Epithelial cell of prostate (primary cell): ENCODE measurements at regions not wholly inside any gene's neighbourhood (a gene's known extent, or its start where the extent isn't known, plus 50 kb on each side); places are given as distances from the start of the nearest gene placed in this dataset.
"Not testable (repeated sequence)": the region's sequence is repeated elsewhere in the genome, so short reads cannot be mapped to it uniquely, and the experiment has no call there.

Experiments
- DNase-seq: peaks from one replicate; pipeline ENCODE4 v3.0.0-alpha.2; 2011; ENCODE audit warnings: low read depth, low spot score
- H3K27ac ChIP-seq: fragments of 450-650 bp; 2 replicates; pipeline ENCODE4 v1.5.1; 2017; ENCODE audit warnings: mild to moderate bottlenecking

DNA sequence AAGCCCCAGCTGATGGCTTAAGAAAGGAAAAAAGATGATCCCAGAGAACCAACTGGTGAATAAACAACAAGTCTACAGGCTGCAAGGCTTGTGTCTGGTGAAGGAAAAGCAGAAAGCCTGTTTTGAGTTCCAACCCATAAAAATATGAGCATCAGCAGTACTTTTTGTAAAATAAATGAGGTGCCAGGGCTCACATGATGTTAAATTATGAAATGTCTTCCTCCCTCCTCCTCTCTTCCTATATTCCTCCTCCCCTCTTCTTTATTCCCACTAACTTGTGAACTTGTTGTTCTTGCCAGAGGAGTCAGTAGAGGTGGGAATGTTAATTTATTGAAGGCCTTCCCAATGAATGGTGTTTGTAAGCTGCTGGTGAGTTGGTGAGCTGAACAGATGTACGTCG is 212.2 kb upstream of the CDH11 start:
- no peak for DNase-seq
- H3K27ac ChIP-seq: no peak overlapping the region

DNA sequence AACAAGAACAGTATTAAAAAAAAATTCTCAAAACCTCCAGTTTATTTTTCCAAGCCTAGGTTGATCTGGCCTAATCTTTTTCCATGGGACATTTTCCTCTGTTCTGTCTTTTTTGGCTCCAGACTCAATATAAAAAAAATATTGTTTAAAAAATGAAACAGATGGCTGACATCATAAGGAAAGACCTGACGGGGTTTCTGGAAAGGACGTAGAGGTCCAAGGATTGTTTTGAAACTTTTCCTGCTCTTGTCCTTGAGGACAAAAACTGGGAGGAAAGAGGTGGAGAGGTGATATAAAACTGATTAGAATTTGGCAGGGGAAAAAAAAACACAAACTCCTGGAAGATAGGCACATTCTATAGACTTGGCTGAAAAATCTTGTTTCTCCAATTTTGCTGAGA is 211.4 kb upstream of the CDH11 start:
- no peak for DNase-seq
- H3K27ac ChIP-seq: no peak overlapping the region

DNA sequence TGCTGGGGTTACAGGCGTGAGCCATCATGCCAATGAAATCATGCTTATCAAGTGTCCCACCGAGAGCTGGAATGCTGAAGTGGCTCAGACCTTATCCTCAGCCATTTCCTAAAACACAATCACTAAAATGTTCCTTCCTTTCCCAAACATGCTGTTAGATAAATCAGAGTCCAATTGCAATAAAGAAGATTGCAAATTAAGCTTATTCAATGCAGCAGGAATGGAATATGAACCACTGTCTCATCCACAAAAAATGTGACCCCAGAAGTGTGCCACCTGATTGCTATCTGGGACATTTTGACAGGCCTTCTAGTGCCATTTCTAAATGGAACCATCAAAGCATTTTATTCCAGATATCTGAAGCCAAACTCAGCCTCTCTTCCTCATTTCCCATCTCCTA is 205.5 kb upstream of the CDH11 start:
- no peak overlapping the region for H3K27ac ChIP-seq
- no peak for DNase-seq

DNA sequence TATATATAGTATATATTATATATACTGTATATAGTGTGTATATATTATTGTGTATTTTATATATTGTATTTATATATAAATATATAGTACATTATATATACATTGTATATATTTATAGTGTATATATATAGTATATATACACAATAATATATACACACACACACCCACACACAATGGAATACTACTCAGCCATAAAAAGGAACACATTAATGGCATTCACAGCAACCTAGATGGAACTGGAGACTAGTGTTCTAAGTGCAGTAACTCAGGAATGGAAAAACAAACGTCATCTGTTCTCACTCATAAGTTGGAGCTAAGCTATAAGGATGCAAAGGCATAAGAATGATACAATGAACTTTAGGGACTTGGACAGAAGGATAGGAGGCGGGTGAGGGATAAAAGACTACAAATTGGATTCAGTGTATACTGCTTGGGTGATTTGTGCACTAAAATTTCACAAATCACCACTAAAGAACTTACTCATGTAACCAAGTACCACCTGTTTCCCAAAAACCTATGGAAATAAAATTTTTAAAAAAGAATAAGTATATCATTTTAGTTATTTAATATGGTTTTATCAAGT is 201.9 kb upstream of the CDH11 start:
- DNase-seq: no peak
- no peak overlapping the region for H3K27ac ChIP-seq

DNA sequence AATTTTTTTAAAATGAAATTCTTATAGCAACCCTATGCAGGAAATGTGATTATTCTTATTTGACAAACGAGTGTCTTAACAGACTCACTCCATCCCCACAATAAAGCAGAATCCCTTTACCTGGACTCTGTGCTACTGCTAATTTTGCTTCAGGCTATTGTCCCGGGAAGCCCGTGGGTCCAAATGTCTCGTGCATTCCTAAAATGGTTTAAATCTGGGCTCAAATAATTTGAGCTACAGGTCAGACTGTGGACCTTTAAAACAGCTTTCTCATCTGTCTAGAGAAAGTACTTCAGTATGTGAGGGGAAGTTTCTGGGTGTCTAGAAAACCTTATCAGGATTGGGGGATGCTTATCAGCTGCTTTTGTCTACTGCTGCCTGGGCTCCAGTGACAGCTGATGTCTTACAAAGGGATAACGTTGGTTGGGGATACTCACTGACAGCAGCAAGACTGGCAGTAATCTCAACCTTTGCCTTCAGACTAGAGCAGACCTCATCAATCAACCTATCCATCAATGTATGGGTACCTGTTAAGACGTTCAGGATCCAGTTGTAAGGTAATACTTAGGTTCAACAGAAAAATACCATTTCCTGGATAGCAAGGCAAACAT is 197.9 kb upstream of the CDH11 start:
- no peak overlapping the region for H3K27ac ChIP-seq

DNA sequence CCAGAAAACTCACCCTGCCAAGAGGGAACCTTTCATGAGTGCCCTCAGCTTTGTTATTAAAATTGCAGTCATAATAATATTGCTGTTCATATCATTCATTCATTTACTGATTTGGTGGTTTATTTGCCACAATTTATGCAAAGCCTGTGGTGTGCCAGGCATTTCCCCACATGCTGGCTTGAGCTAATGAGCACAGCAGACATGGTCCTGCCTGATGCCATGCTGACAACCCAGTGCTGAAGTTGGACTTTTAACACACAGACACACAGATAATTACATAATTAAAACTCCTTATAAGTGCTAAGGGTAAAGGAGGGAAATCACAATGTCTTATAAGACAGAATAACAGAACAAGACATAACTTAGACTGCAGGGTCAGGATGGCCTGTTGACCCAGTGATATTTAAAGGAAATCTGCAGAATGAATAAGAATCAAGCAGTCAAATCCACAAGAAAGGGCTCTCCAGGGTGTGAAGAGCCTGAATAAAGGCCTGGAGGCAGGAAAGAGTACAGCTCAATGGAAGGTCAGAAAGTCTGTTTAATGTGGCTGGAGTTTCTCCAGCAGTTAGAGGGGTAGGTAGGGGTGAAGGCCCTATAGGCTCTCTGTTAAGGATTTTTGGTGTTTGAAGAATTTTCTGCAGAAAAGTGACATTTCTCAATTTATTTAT is 196.9 kb upstream of the CDH11 start:
- H3K27ac ChIP-seq: no peak overlapping the region
- no peak for DNase-seq

More for the DNA sequence above, 197.9 kb upstream of the CDH11 start:
- DNase-seq: no peak

DNA sequence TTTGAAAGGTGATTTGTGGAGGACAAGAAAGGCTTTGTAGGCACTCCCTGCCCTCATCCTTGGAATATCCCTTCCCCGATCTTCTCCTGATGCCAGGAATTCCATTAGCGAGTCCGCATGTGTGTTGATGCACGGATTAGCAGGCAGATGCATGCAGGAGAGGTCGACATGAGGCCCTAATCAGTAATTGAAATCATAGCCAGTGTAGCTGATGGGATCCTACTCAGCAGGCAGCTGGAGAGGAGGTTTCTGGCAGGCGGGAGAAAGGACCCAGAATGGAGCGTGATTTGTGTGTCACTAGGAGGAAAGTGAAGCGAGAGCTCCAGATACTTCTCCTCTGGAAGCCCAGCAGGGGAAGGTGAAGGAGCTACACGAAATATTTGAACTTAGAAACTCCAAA is 196.3 kb upstream of the CDH11 start:
- no peak overlapping the region for H3K27ac ChIP-seq
- no peak for DNase-seq

DNA sequence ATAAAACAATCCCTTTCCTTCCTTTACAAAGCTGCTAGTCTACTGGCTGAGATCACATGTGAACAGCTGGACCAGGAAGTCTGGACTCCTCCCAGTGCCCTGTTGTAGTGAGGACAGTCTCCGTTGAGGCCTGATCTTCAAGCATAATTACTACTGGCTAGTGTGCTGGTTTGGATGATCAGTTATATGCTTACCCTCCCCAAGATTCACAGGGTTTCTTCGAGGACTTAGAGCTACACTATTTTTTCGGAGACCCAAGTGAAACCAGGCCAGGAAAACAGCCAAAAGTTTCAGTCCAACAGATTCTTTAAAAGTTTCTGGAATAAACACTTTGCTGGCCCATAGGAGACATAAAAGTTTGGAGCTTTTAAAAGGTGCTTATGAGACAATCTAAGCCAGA is 194.9 kb upstream of the CDH11 start:
- no peak for DNase-seq
- no peak overlapping the region for H3K27ac ChIP-seq

DNA sequence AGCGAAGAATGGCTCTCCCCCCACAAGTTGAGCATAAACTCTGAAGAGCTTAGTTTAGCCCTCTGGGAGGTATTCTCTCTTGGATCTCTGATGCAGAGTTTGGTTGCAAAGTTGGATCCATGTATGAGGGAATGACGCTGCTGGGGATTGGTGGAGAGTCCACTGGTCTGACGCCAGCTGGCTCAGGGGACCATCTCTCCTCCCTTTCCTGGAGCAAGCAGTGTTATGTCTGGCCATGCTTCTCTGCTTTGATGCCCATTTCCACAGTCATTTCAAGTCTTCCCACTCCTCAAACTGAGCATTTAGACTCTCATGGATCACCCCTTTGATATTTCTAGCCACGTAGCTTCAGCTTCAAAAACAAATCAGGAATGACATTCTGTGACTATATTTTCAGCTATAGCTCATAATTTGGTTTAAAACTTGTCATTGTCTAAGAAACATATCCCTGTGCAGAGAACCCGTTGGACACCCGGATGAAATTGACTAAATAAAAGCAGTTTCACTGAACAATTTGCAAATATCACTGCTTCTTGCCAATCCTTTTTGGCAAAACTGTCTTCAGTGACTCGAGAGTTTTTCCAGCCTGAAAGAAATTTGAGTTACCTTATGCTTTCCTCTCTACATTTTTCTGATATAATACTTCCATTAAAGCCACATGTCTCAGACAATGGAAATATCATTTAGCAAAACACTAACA is 193.4 kb upstream of the CDH11 start:
- DNase-seq: no peak
- no peak overlapping the region for H3K27ac ChIP-seq

DNA sequence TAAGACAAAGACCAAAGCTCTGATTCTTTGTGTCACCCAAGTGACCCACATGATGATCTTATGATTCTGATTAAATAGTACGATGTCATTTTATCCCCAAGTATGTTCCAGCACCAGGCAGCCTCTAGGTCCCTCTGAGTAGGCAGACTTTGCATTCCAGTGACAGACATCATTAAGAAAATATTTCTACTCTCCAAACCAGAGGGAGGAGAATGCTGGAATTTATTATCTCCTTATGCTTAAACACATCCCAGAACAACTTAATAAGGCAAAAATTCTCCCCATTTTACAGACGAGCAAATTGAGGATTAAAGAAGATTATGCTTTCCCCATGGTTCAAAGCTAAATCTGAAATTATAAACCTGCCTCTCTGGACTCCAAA is 192.8 kb upstream of the CDH11 start:
- H3K27ac ChIP-seq: no peak overlapping the region
- no peak for DNase-seq

DNA sequence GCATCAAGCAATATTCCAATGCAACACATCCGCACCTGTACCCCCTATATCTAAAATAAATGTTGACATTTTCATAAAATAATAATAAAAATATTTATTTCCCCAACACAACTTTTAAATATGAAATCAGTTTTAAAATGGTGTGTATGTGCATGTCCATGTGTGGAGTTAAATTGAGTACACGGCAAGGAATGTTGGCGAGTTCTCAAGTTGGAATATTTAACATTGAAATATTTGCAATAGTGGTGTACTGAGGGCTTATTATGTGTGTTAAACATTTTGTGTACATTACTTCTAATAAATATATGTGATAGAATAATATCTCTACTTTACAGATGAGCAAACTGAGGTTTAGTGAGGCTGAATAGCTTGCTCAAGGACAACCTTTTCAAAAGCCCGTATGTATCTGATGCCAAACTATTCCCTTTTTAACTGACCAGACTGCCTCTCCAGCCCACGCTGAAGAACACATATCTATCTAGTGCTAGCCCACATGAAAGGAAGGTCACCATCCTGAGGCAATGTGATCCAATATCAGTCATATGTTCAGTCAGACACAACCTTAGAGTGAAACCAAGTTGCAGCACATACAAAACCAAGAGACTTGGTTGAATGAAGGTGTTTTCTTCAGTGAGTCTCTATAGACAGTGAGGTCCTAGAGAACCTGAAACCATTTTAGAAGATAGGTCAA is 192.2 kb upstream of the CDH11 start:
- DNase-seq: no peak

DNA sequence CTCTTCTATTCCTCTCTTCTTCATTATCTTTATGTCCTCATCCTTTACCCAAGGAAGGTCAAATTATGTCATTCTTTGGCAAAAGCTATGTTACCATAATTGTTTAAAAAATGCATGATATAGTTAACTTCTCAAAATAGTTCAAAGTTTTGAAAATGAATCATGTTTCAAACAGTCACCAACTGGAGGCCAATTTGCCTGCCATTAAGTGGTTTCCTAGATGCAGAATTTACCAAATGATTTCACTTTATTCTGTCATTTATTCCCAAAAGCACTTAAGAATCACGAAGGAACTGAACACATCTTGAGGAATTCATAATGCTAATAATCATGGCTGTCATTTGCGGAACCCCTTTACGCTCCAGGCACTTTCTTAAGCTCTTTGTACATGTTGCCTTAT is 190.9 kb upstream of the CDH11 start:
- H3K27ac ChIP-seq: no peak overlapping the region
- DNase-seq: no peak

More for the DNA sequence above, 192.2 kb upstream of the CDH11 start:
- H3K27ac ChIP-seq: no peak overlapping the region

DNA sequence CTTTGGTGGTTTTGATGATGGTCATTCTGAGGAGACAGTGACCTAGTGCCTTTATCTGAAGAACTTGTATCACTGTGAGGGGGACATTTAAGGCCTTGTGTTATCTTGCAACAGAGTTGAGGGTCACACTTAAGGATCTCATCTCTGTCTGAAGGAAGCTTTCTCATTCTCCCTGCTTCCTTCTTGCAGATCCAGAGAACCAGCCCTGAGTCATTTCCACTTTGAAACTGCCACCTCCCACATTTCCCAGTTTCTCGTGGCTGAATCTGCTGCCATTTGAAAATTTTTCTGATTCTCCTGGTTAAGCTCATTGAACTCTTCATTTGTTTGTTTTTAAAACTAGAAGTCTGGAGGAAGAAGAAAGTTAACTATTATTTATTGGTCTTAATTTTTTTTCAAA is 190.2 kb upstream of the CDH11 start:
- no peak overlapping the region for H3K27ac ChIP-seq
- DNase-seq: no peak

DNA sequence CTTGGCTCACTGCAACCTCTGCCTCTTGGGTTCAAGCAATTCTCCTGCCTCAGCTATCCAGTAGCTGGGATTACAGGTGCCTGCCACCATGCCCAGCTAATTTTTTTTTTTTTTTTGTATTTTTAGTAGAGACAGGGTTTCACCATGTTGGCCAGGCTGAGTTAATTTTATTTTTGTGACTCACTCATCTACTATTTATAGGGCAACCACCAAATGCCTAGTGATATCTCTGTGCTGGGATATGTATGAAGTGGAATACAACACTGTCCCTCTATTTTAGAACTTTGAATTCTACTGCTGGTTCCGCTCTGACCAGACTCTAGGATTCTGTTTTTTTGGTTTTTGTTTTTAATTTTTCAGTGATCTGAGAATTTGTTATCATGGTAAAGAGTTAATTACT is 188.6 kb upstream of the CDH11 start:
- not testable (repeated sequence) for DNase-seq, H3K27ac ChIP-seq

DNA sequence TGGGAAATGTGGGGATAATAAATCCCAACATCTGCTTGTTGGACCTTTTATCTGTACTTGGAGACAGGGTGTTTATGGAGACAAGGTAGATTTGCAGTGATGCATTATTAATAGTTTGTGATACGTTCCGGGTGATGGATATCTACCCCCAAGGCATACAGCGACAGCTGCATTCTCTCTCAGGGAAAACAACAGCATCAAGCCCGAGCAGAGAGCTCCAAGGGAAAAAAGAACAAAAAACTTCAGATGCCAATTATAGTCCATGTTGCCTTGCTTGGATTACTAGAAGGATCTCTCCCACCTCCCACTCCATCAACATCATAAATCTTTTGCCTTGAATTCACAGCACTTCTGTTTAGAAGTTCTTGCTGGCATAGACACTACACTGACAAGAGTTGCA is 187.5 kb upstream of the CDH11 start:
- H3K27ac ChIP-seq: no peak overlapping the region
- no peak for DNase-seq

DNA sequence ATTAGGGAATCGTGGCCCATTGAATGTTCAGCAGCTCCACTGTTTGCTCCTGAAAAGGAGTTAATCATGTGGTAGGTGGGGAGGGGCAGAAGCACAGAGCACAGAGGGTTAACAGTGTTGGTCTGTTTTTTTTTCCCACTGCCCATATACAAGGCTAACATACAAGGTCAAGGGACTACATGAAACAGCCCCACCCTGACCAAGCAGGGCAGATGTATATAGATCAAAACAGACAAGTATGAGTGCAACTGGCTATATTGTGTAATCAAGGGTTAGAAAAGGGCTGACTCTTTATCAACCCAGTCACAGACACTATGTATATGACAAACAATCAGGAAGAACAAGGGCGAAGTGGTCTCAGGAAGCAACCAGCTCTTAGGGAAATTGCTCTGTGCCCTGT is 186.6 kb upstream of the CDH11 start:
- no peak for DNase-seq
- H3K27ac ChIP-seq: no peak overlapping the region

DNA sequence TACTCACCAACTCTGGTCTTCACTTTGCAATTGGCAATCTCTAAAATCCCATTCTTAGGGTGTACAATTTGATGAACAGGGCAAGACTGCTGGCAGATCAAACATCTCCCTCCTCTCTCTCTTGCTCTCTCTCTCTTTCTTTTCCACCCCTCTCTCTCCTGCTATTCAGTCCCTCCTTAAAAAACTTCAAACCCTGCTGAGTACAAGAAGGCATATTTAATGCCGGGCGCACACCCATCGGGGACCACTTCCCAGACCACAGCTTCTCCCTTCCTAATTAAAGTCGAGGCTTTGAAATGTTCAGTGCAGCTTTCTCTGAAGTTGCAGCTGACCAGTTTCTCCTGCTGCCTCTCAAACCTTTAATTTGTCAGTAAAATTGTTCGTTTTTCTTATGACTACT is 185.4 kb upstream of the CDH11 start:
- no peak overlapping the region for H3K27ac ChIP-seq
- DNase-seq: no peak

DNA sequence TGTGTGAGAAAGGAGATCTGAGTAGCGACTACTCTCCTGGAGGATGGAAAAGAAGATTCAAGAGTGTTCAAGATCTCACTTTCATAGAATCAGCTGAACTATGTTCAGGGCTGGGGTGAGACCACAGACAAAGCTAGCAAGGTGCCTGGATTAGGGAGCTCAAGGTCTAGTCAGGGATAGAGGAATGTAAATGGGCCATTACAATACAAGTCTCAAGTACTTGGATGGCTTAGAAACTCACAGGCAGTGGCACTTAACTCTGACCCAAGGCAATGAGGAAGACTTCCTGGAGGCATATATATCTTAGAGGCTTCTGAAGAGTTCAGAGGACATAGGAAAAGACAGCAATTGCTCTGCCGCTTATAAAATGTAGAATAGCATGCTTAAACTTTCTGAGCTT is 184.9 kb upstream of the CDH11 start:
- H3K27ac ChIP-seq: no peak overlapping the region
- DNase-seq: no peak

DNA sequence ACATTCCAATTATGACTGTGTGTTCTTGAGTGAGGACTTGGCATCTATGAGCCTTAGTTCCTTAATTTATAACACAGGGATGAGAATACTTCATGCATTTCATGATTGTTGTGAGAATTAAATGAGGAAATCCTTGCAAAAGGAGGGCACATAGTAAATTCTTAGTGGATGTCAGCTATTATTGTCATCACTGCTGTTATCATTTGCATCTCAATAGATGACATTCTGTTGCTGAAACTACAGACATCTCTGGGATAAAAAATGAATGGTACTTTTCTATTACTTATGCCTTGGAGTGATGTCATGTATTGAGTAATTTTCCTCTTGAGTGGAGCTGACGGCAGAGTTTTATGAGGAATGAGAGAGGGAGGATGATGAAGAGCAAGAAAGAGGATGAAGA is 184.4 kb upstream of the CDH11 start:
- no peak overlapping the region for H3K27ac ChIP-seq
- no peak for DNase-seq

DNA sequence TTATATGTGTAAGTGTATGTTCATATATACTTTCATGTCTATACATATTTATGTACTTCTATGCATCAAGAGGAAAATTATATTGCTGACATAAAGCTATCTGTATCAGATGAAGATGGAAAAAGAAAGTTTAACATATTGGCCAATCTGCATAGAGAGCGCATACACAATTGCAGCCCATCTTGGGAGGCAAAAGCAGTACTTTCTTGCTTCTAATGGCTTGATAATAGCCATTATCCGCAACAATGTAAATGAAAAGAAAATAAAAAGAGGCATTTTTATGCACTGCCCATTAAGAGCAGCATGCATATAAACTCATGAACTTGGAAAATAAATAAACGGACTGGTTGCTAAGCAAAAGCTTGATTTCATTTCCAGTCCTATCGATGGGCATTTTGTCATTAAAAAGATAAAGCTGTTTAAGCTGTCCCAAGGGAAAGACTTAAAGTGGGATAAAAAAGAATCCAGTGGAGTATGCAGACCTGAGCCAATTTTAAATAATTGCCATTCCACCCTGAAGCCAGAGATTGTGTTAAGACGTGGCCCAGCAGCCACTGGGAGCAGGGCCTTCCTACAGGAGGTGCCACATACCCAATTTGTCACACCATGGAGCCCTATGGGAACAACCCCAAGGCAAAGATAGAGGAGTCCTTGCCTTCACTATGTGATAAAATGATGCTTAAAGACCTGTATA is 183.6 kb upstream of the CDH11 start:
- DNase-seq: no peak
- H3K27ac ChIP-seq: no peak overlapping the region
